BJ (cell line): ENCODE measurements at regions not wholly inside any gene's neighbourhood (a gene's known extent, or its start where the extent isn't known, plus 50 kb on each side); places are given as distances from the start of the nearest gene placed in this dataset.

Experiments used
- CTCF ChIA-PET: fragments of 350-600 bp; formaldehyde crosslinking; extraction: SDS; loops from one replicate; lab custom pipeline; 2021; ENCODE audit warnings: antibody characterized with exemption, inconsistent platforms; lab: Yijun Ruan, JAX
- POLR2A ChIA-PET: fragments of 300-600 bp; sonication (Branson Sonifier 250); formaldehyde crosslinking; extraction: SDS; loops from one replicate; lab custom pipeline; 2021; ENCODE audit warnings: antibody characterized with exemption; lab: Charles Lee
- DNase-seq: peaks from one replicate; pipeline ENCODE4 v3.0.0-alpha.2; 2011; ENCODE audit warnings: low read depth
- H3K27me3 ChIP-seq: 2 replicates; pipeline ENCODE4 v1.6.0; 2011; ENCODE audit warnings: low read length; ENCODE audit not compliant: control insufficient read depth, insufficient read depth
- H3K36me3 ChIP-seq: 2 replicates; pipeline ENCODE4 v1.5.1; 2011; ENCODE audit warnings: low read length; ENCODE audit not compliant: control insufficient read depth, insufficient read depth
- H3K4me3 ChIP-seq: 2 replicates; pipeline ENCODE4 v1.5.1; 2011; ENCODE audit warnings: low read depth, mild to moderate bottlenecking, control low read depth, low read length
- TF ChIP-seq, protein P1 (sequence below): IDR thresholded peaks from 2 replicates; pipeline ENCODE4 v1.5.1; 2011; ENCODE audit warnings: low read depth, mild to moderate bottlenecking, control low read depth, inconsistent platforms, low read length, moderate library complexity; ENCODE audit not compliant: insufficient read depth

- POLR2A ChIA-PET = no interaction called here
- CTCF ChIA-PET = interaction anchor here (0.6 to 1.1 kb wide), 3 partner anchors 59 to 578 kb away, joined by 3 to 5 read pairs (median 3); no protein-coding TSS in a partner anchor
- Histone ChIP-seq H3K36me3 (no peaks in the 10 kb centered on the region), H3K27me3 (no peaks in the 10 kb centered on the region), H3K4me3 (no peak overlapping the region)
- no peak for DNase-seq
- TF ChIP-seq, protein P1, sequence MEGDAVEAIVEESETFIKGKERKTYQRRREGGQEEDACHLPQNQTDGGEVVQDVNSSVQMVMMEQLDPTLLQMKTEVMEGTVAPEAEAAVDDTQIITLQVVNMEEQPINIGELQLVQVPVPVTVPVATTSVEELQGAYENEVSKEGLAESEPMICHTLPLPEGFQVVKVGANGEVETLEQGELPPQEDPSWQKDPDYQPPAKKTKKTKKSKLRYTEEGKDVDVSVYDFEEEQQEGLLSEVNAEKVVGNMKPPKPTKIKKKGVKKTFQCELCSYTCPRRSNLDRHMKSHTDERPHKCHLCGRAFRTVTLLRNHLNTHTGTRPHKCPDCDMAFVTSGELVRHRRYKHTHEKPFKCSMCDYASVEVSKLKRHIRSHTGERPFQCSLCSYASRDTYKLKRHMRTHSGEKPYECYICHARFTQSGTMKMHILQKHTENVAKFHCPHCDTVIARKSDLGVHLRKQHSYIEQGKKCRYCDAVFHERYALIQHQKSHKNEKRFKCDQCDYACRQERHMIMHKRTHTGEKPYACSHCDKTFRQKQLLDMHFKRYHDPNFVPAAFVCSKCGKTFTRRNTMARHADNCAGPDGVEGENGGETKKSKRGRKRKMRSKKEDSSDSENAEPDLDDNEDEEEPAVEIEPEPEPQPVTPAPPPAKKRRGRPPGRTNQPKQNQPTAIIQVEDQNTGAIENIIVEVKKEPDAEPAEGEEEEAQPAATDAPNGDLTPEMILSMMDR = no peak
Measured at GRCh38 chr11:128355558-128355957, 231.8 kb downstream of the ETS1 start.

DNA sequence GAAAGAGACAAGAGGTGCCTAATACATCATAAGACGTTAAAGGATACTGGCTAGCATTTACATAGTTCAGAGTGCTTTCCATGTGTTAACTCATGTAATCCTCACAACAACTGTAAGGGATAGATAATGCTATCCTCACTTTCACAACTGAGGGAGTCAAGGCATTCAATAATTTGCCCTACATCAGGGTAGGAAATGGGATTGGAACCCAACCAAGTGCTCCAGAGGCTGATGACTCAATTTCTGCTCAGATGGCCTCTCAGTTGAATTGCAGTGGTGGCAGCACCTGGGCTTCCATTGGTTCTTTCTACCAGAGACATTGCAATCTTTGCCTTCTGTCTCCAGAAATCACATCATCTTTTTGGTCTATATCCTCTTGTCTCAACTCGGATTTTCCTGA, 232.9 kb downstream of the ETS1 start:
- no peak for DNase-seq

DNA sequence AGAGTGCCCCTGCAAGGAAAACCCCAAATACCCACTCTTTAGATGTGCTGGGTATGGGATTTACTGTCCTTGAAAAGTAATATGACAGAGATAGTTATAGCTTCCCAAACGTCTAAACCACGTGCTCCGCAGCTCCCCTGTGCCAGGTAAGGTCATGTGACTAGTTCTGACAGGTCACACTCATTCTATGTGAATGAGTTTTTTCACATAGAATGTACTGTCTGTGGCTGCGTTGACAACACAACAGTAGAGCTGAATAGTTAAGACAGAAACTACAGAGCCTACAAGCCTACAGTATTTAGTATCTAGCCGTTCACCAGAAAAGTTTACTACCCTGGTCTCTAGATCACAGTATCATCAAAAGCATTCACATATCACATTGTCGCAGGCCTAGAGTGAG, 236.2 kb downstream of the ETS1 start:
- H3K4me3 ChIP-seq = no peak overlapping the region
- ChIA-PET CTCF (interaction anchor here (0.9 to 1.3 kb wide), 2 partner anchors 17 to 44 kb away, joined by 3 read pairs; no protein-coding TSS in a partner anchor), POLR2A (no interaction called here)
- no peak for DNase-seq
- H3K27me3 ChIP-seq = no peaks in the 10 kb centered on the region
- TF ChIP-seq, protein P1 = no peak
- H3K36me3 ChIP-seq = no peaks in the 10 kb centered on the region

More for the DNA sequence above, 232.9 kb downstream of the ETS1 start:
- Histone ChIP-seq H3K27me3 (no peaks in the 10 kb centered on the region), H3K4me3 (no peak overlapping the region), H3K36me3 (no peaks in the 10 kb centered on the region)
- ChIA-PET CTCF (no interaction called here), POLR2A (no interaction called here)
- TF ChIP-seq, protein P1 = no peak

- Histone ChIP-seq H3K27me3 (no peaks in the 10 kb centered on the region), H3K4me3 (no peak overlapping the region), H3K36me3 (no peaks in the 10 kb centered on the region)
- ChIA-PET POLR2A (no interaction called here), CTCF (no interaction called here)
- no peak for DNase-seq
- TF ChIP-seq, protein P1 = no peak
Measured at GRCh38 chr11:128349650-128350299, 237.6 kb downstream of the ETS1 start.

- no peak overlapping the region for H3K4me3 ChIP-seq
- no peaks in the 10 kb centered on the region for H3K36me3 ChIP-seq
- no peak for DNase-seq
- TF ChIP-seq, protein P1 = no peak
- ChIA-PET CTCF (interaction anchor here (0.7 to 2.0 kb wide), 2 partner anchors 11 to 1761 kb away, joined by 3 to 5 read pairs; no protein-coding TSS in a partner anchor), POLR2A (no interaction called here)
- H3K27me3 ChIP-seq = no peaks in the 10 kb centered on the region
Measured at GRCh38 chr11:128346804-128347203, 240.6 kb downstream of the ETS1 start.
